ENCODE measurements at regions not wholly inside any gene's neighbourhood (a gene's known extent, or its start where the extent isn't known, plus 50 kb on each side); places are given as distances from the start of the nearest gene placed in this dataset.

DNA sequence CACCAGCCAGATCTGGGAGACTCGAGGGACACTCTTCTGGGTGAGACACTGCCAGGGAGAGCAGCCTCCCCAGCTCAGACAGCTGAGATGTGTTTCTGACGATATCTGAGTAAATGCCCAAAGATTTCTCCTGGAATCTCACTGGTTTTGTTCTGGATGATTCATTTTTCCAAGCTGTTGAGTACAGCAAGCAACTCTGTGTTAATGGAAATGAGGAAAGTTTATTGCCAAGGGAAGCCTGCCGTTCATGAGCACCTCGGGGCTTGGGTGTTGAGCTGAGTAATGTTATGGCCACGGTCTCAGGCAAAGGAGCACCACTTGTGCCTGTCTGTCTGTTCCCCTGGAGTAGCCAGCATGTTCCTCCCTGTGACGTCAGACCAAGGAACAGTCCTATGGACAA is 1132.4 kb downstream of the BRD1 start:
- no peak for DNase-seq (ENCODE audit: low read depth, low spot score)
- H3K4me3 ChIP-seq, result no peak overlapping the region
- no peak overlapping the region for H3K9ac ChIP-seq (ENCODE audit: insufficient read length)
- H3K9me3 ChIP-seq (ENCODE audit: low read depth, low read length), result no peaks in the 10 kb centered on the region
- H3K27ac ChIP-seq, result no peak overlapping the region
- TF ChIP-seq POLR2AphosphoS5 (IDR thresholded peaks at IDR 0.05; ENCODE audit: borderline replicate concordance, low read depth, low read length) (no peak), FOXP2 (optimal IDR thresholded peaks at IDR 0.05; ENCODE audit: control extremely low read depth, extremely low read length, insufficient read depth) (no peak), EZH2 (IDR thresholded peaks at IDR 0.05) (no peak)
- H3K36me3 ChIP-seq (ENCODE audit: insufficient read depth, low read length), result no peaks in the 10 kb centered on the region

DNA sequence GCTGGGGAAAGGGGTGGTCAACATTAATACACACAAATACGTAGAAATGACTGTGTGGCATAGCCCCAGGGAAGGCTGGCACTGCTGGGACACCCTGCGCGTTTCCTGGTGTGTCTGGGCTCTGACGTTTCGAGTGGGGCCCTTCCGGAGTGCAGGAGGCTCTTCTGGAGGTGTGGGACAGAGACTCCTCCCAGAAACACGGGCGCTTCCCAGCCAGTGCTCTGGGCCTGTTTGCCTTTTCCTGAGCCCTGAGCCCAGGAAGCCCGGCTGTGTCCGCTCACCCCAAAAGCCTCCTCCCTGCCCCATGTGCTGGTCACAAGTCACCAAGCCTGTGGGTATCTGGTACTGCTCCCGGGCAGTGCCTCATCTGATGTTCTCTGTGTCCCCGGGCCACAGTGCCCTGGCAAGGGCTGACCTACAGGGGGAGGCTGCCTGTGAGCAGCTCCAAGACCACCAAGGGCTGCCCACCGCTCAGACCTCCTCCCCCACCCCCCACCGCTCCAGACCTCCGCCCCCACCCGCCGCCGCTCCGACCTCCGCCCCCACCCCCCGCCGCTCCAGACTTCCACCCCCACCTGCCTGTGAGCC is 1133.3 kb downstream of the BRD1 start:
- Histone ChIP-seq H3K9me3 (ENCODE audit: low read depth, low read length) (no peaks in the 10 kb centered on the region), H3K9ac (ENCODE audit: insufficient read length) (no peak overlapping the region), H3K4me3 (no peak overlapping the region), H3K27ac (no peak overlapping the region), H3K36me3 (ENCODE audit: insufficient read depth, low read length) (no peaks in the 10 kb centered on the region)
- no peak for DNase-seq (ENCODE audit: low read depth, low spot score)
- TF ChIP-seq FOXP2 (optimal IDR thresholded peaks at IDR 0.05; ENCODE audit: control extremely low read depth, extremely low read length, insufficient read depth) (no peak), POLR2AphosphoS5 (IDR thresholded peaks at IDR 0.05; ENCODE audit: borderline replicate concordance, low read depth, low read length) (no peak), EZH2 (IDR thresholded peaks at IDR 0.05) (no peak)

- no peaks in the 10 kb centered on the region for H3K9me3 ChIP-seq (ENCODE audit: low read depth, low read length)
- TF ChIP-seq FOXP2 (optimal IDR thresholded peaks at IDR 0.05; ENCODE audit: control extremely low read depth, extremely low read length, insufficient read depth) (no peak), EZH2 (IDR thresholded peaks at IDR 0.05) (no peak), POLR2AphosphoS5 (IDR thresholded peaks at IDR 0.05; ENCODE audit: borderline replicate concordance, low read depth, low read length) (no peak)
- DNase-seq (ENCODE audit: low read depth, low spot score), result no peak
- H3K27ac ChIP-seq, result no peak overlapping the region
- H3K36me3 ChIP-seq (ENCODE audit: insufficient read depth, low read length), result no peaks in the 10 kb centered on the region
- no peak overlapping the region for H3K4me3 ChIP-seq
- H3K9ac ChIP-seq (ENCODE audit: insufficient read length), result no peak overlapping the region
Observed at GRCh38 chr22:48693377-48694135, 1134.1 kb downstream of the BRD1 start.

GRCh38 chr22:48692734-48693376 is 1134.8 kb downstream of the BRD1 start:
- H3K27ac ChIP-seq, result no peak overlapping the region
- no peaks in the 10 kb centered on the region for H3K9me3 ChIP-seq (ENCODE audit: low read depth, low read length)
- H3K4me3 ChIP-seq, result no peak overlapping the region
- H3K9ac ChIP-seq (ENCODE audit: insufficient read length), result no peak overlapping the region
- DNase-seq (ENCODE audit: low read depth, low spot score), result no peak
- H3K36me3 ChIP-seq (ENCODE audit: insufficient read depth, low read length), result no peaks in the 10 kb centered on the region
- no peak for TF ChIP-seq POLR2AphosphoS5 (IDR thresholded peaks at IDR 0.05; ENCODE audit: borderline replicate concordance, low read depth, low read length)
- no peak for TF ChIP-seq FOXP2 (optimal IDR thresholded peaks at IDR 0.05; ENCODE audit: control extremely low read depth, extremely low read length, insufficient read depth)
- TF ChIP-seq EZH2 (IDR thresholded peaks at IDR 0.05), result no peak

- no peaks in the 10 kb centered on the region for H3K36me3 ChIP-seq (ENCODE audit: insufficient read depth, low read length)
- no peak overlapping the region for H3K9ac ChIP-seq (ENCODE audit: insufficient read length)
- no peak overlapping the region for H3K4me3 ChIP-seq
- H3K27ac ChIP-seq, result no peak overlapping the region
- TF ChIP-seq FOXP2 (optimal IDR thresholded peaks at IDR 0.05; ENCODE audit: control extremely low read depth, extremely low read length, insufficient read depth) (no peak), POLR2AphosphoS5 (IDR thresholded peaks at IDR 0.05; ENCODE audit: borderline replicate concordance, low read depth, low read length) (no peak), EZH2 (IDR thresholded peaks at IDR 0.05) (no peak)
- DNase-seq (ENCODE audit: low read depth, low spot score), result no peak
- no peaks in the 10 kb centered on the region for H3K9me3 ChIP-seq (ENCODE audit: low read depth, low read length)
Observed at GRCh38 chr22:48691431-48691851, 1136.2 kb downstream of the BRD1 start.

DNA sequence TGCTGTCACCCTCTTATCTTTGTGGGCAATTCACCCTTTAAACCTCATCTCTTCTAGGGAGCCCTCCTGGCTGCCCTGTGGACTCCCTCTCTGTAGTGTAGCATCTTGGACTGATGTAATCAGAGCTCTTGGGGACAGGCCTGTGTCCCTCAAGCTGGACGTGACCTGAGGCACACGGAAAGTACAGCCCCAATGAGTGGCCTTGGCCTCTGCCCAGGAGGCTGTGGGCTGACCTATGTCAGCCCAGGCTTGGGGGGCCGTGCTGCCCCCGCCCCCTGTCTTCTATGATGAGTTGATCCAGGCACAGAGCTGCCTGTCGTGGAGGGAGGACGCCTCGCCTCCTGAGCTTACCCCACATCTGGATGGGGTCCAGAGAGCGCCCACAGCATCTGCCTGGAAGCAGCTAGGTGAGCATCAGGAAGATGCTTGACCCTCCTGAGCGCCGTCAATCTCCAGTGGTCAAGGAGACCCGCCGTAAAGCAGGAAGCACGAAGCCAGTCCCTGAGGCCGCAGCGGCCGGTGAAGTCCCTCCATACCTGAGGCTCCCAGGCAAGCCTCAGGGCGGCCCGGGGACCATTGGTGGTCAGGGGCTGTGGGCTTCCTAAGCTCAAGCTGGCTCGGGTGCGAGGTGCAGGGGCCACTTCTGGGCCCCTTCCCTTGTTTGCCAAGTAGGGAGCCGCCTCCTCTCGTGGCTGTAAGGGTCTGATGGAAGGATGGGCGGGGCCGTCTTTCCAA is 1136.9 kb downstream of the BRD1 start:
- Histone ChIP-seq H3K9ac (ENCODE audit: insufficient read length) (no peak overlapping the region), H3K36me3 (ENCODE audit: insufficient read depth, low read length) (no peaks in the 10 kb centered on the region), H3K9me3 (ENCODE audit: low read depth, low read length) (no peaks in the 10 kb centered on the region), H3K4me3 (no peak overlapping the region), H3K27ac (no peak overlapping the region)
- TF ChIP-seq EZH2 (IDR thresholded peaks at IDR 0.05) (no peak), FOXP2 (optimal IDR thresholded peaks at IDR 0.05; ENCODE audit: control extremely low read depth, extremely low read length, insufficient read depth) (no peak)
- no peak for DNase-seq (ENCODE audit: low read depth, low spot score)

DNA sequence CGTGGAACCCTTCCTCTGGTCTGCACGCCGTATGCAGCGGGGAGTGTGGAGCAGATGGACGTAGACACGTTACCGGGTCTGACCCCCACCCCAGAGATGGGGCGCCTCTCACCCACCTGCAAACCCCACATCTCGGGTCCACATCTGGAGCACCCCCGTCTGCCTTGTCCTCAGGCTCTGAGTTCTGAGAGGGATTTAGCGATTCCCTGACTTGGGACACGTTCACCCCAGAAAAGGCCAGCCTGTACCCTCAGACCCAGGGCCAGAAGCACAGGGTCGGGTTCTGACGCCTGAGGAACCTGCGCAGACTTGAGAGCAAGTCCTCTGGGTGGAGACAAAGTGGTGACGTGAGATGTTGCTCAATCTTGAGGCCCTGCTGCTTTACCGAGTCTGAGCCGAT is 1138.5 kb downstream of the BRD1 start:
- H3K27ac ChIP-seq, result no peak overlapping the region
- no peaks in the 10 kb centered on the region for H3K36me3 ChIP-seq (ENCODE audit: insufficient read depth, low read length)
- no peak overlapping the region for H3K9ac ChIP-seq (ENCODE audit: insufficient read length)
- no peak for DNase-seq (ENCODE audit: low read depth, low spot score)
- H3K9me3 ChIP-seq (ENCODE audit: low read depth, low read length), result no peaks in the 10 kb centered on the region
- TF ChIP-seq POLR2AphosphoS5 (IDR thresholded peaks at IDR 0.05; ENCODE audit: borderline replicate concordance, low read depth, low read length) (no peak), EZH2 (IDR thresholded peaks at IDR 0.05) (no peak), FOXP2 (optimal IDR thresholded peaks at IDR 0.05; ENCODE audit: control extremely low read depth, extremely low read length, insufficient read depth) (no peak)
- no peak overlapping the region for H3K4me3 ChIP-seq

- Histone ChIP-seq H3K9ac (ENCODE audit: insufficient read length) (no peak overlapping the region), H3K9me3 (ENCODE audit: low read depth, low read length) (no peaks in the 10 kb centered on the region), H3K4me3 (no peak overlapping the region), H3K36me3 (ENCODE audit: insufficient read depth, low read length) (no peaks in the 10 kb centered on the region), H3K27ac (no peak overlapping the region)
- DNase-seq (ENCODE audit: low read depth, low spot score), result no peak
- no peak for TF ChIP-seq POLR2AphosphoS5 (IDR thresholded peaks at IDR 0.05; ENCODE audit: borderline replicate concordance, low read depth, low read length)
- no peak for TF ChIP-seq EZH2 (IDR thresholded peaks at IDR 0.05)
- TF ChIP-seq FOXP2 (optimal IDR thresholded peaks at IDR 0.05; ENCODE audit: control extremely low read depth, extremely low read length, insufficient read depth), result no peak
Observed at GRCh38 chr22:48688366-48688765, 1139.3 kb downstream of the BRD1 start.
